ENCODE measurements at regions not wholly inside any gene's neighbourhood (a gene's known extent, or its start where the extent isn't known, plus 50 kb on each side); places are given as distances from the start of the nearest gene placed in this dataset.
A peak's percentile ranks its signal among the peaks of the same experiment; 100 is the strongest.
"Not testable (repeated sequence)": the region's sequence is repeated elsewhere in the genome, so short reads cannot be mapped to it uniquely, and the experiment has no call there.

- DNase-seq (ENCODE audit: low read depth) = peak; percentile 7
These were observed 470.6 kb downstream of the PRDM9 start for GRCh38 chr5:23977997-23978396.

- no peak for DNase-seq (ENCODE audit: low read depth)
These were observed 484.0 kb downstream of the PRDM9 start for GRCh38 chr5:23991406-23991805.

- DNase-seq (ENCODE audit: low read depth) = no peak
These were observed 487.4 kb downstream of the PRDM9 start for GRCh38 chr5:23994581-23995370.

GRCh38 chr5:23996525-23996924, 489.1 kb downstream of the PRDM9 start:
- DNase-seq (ENCODE audit: low read depth) = no peak

- DNase-seq (ENCODE audit: low read depth) = no peak
These were observed 498.0 kb downstream of the PRDM9 start for GRCh38 chr5:24005384-24005783.

GRCh38 chr5:24017710-24018109, 510.3 kb downstream of the PRDM9 start:
- not testable (repeated sequence) for DNase-seq (ENCODE audit: low read depth)

- no peak for DNase-seq (ENCODE audit: low read depth)
These were observed 518.9 kb downstream of the PRDM9 start for GRCh38 chr5:24026288-24026687.

- DNase-seq (ENCODE audit: low read depth) = no peak
These were observed 535.3 kb downstream of the PRDM9 start for GRCh38 chr5:24042688-24043087.

- no peak for DNase-seq (ENCODE audit: low read depth)
These were observed 537.6 kb downstream of the PRDM9 start for GRCh38 chr5:24045046-24045445.

- DNase-seq (ENCODE audit: low read depth) = no peak
These were observed 546.3 kb downstream of the PRDM9 start for GRCh38 chr5:24053737-24054136.

- DNase-seq (ENCODE audit: low read depth) = peak; percentile 2
These were observed 551.6 kb downstream of the PRDM9 start for GRCh38 chr5:24059006-24059405.

GRCh38 chr5:24059716-24060115, 552.3 kb downstream of the PRDM9 start:
- DNase-seq (ENCODE audit: low read depth) = no peak

GRCh38 chr5:24065779-24066178, 558.4 kb downstream of the PRDM9 start:
- no peak for DNase-seq (ENCODE audit: low read depth)

GRCh38 chr5:24067208-24067607, 559.8 kb downstream of the PRDM9 start:
- DNase-seq (ENCODE audit: low read depth) = no peak

- DNase-seq (ENCODE audit: low read depth) = no peak
These were observed 561.1 kb downstream of the PRDM9 start for GRCh38 chr5:24068524-24068923.

- no peak for DNase-seq (ENCODE audit: low read depth)
These were observed 565.7 kb downstream of the PRDM9 start for GRCh38 chr5:24073107-24073506.

GRCh38 chr5:24080046-24080445, 564.7 kb downstream of the CDH10 start:
- no peak for DNase-seq (ENCODE audit: low read depth)

GRCh38 chr5:24094081-24094679, 550.6 kb downstream of the CDH10 start:
- no peak for DNase-seq (ENCODE audit: low read depth)

- DNase-seq (ENCODE audit: low read depth) = no peak
These were observed 542.8 kb downstream of the CDH10 start for GRCh38 chr5:24102010-24102409.

GRCh38 chr5:24103451-24104023, 541.2 kb downstream of the CDH10 start:
- no peak for DNase-seq (ENCODE audit: low read depth)

GRCh38 chr5:24110004-24110615, 534.7 kb downstream of the CDH10 start:
- DNase-seq (ENCODE audit: low read depth) = no peak

GRCh38 chr5:24112420-24112819, 532.4 kb downstream of the CDH10 start:
- DNase-seq (ENCODE audit: low read depth) = no peak

GRCh38 chr5:24118351-24118750, 526.4 kb downstream of the CDH10 start:
- DNase-seq (ENCODE audit: low read depth) = no peak
